HT1080 (cell line): ENCODE measurements at regions not wholly inside any gene's neighbourhood (a gene's known extent, or its start where the extent isn't known, plus 50 kb on each side); places are given as distances from the start of the nearest gene placed in this dataset.
A peak's percentile ranks its signal among the peaks of the same experiment; 100 is the strongest.

Experiments used
- DNase-seq: peaks from one replicate; pipeline ENCODE4 v3.0.0-alpha.2; 2015; ENCODE audit warnings: low read depth

DNA sequence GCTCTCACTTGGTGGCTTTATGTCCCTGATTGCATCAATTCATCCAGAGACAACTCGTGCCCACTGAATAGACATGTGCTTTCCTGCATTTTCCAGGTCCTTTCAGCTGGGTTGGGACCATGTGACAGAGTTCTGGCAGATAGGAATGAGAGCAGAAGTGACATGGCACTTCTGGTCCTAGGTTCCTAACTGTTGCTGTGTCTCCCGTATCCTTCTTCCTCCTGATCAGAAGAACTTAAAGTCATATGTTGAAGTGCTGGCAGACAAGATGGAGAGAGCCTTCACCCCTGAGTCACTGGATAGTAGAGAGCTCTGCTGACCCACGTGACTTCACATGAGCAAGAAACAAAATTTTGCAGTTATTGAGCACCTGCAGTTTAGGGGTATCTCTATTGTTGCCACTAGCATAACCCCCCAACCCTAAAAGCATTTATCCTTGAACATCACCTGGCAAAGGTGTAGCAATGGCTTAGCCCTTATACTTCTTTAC is 80.0 kb downstream of the NREP start:
- no peak for DNase-seq

- DNase-seq: no peak
Measured at GRCh38 chr5:111676466-111676865, 80.5 kb downstream of the NREP start.

- no peak for DNase-seq
Measured at GRCh38 chr5:111675201-111675934, 81.6 kb downstream of the NREP start.

- no peak for DNase-seq
Measured at GRCh38 chr5:111673891-111674626, 82.9 kb downstream of the NREP start.

- no peak for DNase-seq
Measured at GRCh38 chr5:111672099-111672498, 84.9 kb downstream of the NREP start.

GRCh38 chr5:111670826-111671492 is 86.0 kb downstream of the NREP start:
- DNase-seq: peak; percentile 44

- peak; percentile 24 for DNase-seq
Measured at GRCh38 chr5:111668477-111669414, 88.2 kb downstream of the NREP start.

- DNase-seq: no peak
Measured at GRCh38 chr5:111667128-111667736, 89.8 kb downstream of the NREP start.

DNA sequence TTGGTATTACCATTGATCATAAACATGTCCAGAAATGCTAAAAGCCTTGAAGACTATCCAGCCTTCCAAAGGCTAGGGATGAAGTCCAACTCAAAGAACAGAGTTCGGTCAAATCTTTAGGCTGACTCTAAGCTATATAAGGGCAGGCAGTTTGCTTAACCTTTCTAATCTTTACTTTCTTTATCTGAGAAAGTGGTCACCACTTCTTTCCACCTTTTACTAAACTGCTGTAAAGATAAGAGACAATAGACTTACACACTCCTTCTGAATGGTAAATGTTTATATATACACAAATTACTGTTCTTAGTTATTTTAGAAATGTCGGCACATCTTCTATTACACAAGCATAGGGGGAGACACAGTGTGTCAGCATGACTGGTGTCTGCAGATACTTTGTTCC is 100.4 kb downstream of the NREP start:
- no peak for DNase-seq

DNA sequence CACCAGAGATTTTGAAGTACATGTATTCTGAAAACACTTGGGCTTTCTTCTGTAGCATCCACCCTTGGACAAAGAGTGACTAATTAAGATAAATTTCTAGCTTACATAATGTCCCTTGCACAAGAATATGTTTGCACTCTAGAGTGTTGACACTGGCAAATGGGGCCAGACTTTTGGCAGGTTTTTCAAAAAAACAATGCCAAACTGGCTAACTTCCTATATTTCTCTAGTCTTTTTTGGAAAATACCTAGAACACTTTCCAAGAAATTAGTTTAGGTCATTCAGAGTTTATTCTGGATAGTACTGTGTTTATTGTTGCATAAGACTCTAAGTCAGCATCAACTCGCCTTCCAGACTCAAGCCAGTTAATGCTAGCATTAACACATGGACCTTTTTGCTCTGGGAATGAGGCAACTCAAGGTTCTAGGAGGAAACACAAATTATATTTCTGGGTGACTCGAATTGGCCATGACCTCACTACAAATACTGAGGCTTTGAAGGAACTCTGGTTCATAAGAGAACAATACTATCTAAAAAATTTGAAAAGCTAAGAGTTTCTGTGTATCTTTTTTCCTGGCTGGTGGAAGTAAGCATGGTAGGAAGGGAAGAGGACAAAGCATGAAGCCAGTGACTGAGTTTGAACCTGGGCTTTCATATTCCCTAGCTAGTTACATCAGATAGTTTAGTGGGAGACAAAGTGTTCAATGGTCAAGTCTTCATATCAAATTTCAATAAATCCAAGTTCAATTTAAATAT is 101.6 kb downstream of the NREP start:
- DNase-seq: no peak

DNA sequence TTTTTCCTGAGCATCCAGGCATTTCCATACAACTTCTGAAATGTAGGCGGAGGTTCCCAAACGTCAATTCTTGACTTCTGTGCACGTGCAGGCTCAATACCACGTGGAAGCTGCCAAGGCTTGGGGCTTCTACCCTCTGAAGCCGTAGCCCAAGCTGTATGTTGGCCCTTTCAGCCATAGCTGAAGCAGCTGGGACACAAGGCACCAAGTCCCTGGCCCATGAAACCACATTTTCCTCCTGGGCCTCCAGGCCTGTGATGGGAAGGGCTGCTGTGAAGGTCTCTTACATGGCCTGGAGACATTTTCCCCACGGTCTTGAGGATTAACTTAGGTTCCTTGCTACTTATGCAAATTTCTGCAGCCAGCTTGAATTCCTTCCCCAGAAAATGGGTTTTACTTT is 103.6 kb downstream of the NREP start:
- no peak for DNase-seq

DNA sequence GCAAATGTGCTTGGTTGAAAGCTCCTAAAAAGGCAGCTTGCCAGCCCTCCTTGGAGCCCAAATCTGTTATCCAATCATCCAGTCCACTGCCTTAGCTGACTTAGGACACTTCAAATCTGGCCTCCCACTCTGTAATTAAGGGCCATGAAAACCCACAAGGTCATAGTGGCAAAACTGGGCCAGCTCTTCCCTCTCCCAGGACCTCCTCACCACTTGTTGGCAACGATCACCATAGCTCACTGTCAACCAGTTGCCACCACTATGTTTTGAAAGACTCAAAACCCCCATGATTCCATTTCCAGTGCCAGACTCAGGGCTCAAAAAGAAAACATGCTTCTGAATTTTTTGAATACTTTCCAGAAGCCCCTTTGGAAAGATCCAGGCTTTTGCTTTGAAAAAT is 107.5 kb downstream of the NREP start:
- no peak for DNase-seq

GRCh38 chr5:111645303-111645838 is 111.6 kb downstream of the NREP start:
- DNase-seq: no peak

DNA sequence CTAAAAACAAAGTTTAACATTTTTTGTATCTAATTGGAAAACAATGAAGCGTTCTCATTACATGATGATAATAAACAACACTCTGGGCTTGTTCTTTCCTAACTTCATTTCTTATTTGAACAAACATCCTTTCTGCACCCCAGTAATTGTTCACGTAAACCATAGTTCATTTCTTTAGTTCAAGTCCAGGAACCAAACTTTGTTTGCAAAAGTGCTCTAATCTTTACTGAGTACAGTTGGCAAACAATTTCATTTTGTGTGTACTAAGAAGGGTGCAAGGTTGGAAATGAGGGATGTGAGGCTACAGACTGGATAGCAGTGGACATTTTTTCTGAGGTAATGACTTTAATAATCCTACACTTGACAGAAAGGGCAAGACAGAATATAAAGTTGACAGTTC is 113.5 kb downstream of the NREP start:
- no peak for DNase-seq

DNA sequence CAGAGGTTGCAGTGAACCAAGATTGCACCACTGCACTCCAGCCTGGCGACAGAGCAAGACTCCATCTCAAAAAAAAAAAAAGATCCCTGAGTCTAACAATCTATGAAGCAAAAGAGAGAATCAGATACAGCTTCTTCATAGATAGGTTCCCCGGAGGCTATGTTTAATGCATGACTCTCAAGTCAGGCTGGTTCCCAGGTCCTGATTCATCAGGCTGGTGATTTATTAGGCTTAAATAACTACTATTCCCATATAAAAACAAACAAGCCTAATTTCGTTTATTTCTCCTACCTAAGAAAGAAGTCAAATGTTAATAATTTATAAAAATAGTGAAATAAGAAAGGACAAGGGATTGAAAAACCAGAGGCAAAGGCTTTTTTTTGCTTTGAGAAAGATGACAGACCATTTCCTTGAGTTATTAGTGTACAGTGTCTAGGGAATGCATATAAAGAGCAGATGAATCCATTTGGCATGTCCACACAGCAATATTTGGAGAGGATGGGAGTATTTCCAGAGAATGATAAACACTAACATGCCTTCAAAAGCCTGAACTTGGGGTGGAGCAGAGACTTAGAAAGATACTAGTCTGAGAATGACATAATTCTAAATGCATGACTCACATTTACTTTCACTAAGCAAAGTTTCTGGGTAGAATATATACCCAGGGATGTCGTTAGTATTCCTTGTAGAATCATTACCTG is 115.3 kb downstream of the NREP start:
- DNase-seq: peak; percentile 9

DNA sequence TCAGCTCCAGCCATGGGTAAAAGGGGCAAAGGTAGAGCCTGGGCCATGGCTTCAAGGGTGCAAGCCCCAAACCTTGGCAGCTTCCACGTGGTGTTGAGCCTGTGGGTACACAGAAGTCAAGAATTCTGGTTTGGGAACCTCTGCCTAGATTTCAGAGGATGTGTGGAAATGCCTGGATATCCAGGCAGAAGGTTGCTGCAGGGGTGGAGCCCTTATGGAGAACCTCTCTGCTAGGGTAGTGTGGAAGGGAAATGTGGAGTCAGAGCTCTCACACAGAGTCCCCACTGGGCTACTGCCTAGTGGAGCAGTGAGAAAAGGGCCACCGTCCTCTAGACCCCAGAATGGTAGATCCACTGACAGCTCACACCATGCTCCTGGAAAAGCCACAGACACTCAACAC is 117.1 kb downstream of the NREP start:
- DNase-seq: no peak

GRCh38 chr5:111636736-111637135 is 120.3 kb downstream of the NREP start:
- no peak for DNase-seq

- DNase-seq: no peak
Measured at GRCh38 chr5:111635916-111636570, 121.0 kb downstream of the NREP start.
